Lung microvascular endothelial cell (primary cell): ENCODE measurements at regions not wholly inside any gene's neighbourhood (a gene's known extent, or its start where the extent isn't known, plus 50 kb on each side); places are given as distances from the start of the nearest gene placed in this dataset.

Experiments used
- DNase-seq, 2 donors: peaks; one replicate each; pipeline versions ENCODE4 v3.0.0 to v3.0.0-alpha.2; 2010; ENCODE audit warnings: low read depth in 2 of 2

- DNase-seq = no peak
These were observed 75.3 kb upstream of the PUDP start for GRCh38 chrX:7223271-7223670.

- no peak for DNase-seq
These were observed 72.2 kb upstream of the PUDP start for GRCh38 chrX:7220121-7220520.

- no peak for DNase-seq
These were observed 71.3 kb upstream of the PUDP start for GRCh38 chrX:7219153-7219705.

- no peak for DNase-seq
These were observed 70.6 kb upstream of the PUDP start for GRCh38 chrX:7218321-7219152.

- no peak for DNase-seq
These were observed 69.1 kb upstream of the PUDP start for GRCh38 chrX:7216981-7217587.

- DNase-seq = no peak
These were observed 67.9 kb upstream of the PUDP start for GRCh38 chrX:7215842-7216241.

- DNase-seq = no peak
These were observed 66.3 kb upstream of the PUDP start for GRCh38 chrX:7214251-7214650.

- DNase-seq = peak in 1 of 2 donors; percentile 1
These were observed 57.2 kb upstream of the PUDP start for GRCh38 chrX:7205037-7205577.

- no peak for DNase-seq
These were observed 56.7 kb upstream of the PUDP start for GRCh38 chrX:7204619-7205018.

- DNase-seq = no peak
These were observed 54.3 kb upstream of the PUDP start for GRCh38 chrX:7202206-7202605.

GRCh38 chrX:7201496-7201895 lies 53.5 kb upstream of the PUDP start:
- no peak for DNase-seq

GRCh38 chrX:7198499-7198898 lies 50.5 kb upstream of the PUDP start:
- no peak for DNase-seq
